Pancreas (tissue), 10 donors: ENCODE measurements at regions not wholly inside any gene's neighbourhood (a gene's known extent, or its start where the extent isn't known, plus 50 kb on each side); places are given as distances from the start of the nearest gene placed in this dataset.

ENCODE experiments used
- ATAC-seq, 4 donors: fragments of 200-7000 bp; cut with Tn5 transposase; one replicate each; pipeline versions ENCODE4 v1.8.0 to v1.9.1; 2020; ENCODE audit warnings: mild to moderate bottlenecking in 4 of 4, moderate library complexity in 4 of 4
- DNase-seq, 6 donors: peaks; one replicate each; pipeline ENCODE4 v3.0.0-alpha.2; 2020
- FAIRE-seq: peaks from 2 replicates; lab custom pipeline; 2012; peaks lifted over from hg19 to GRCh38; lab: Jason Lieb, UNC
- H3K27ac ChIP-seq, 4 donors: fragments of 200-600 bp; sonication (generic); 1 replicate in 3 of 4; 2 replicates in 1 of 4; pipeline versions ENCODE4 v1.5.0 to v1.8.0; 2020
- H3K27me3 ChIP-seq, 4 donors: fragments of 200-600 bp; one replicate each; pipeline ENCODE4 v1.8.0; 2021
- H3K36me3 ChIP-seq, 3 donors: fragments of 200-600 bp; sonication (generic) in 1 of 3; one replicate each; pipeline versions ENCODE4 v1.5.0 to v1.8.0; 2020 to 2021
- H3K4me1 ChIP-seq, 3 donors: fragments of 200-600 bp; one replicate each; pipeline ENCODE4 v1.8.0; 2021
- H3K4me3 ChIP-seq, 4 donors: fragments of 200-600 bp; sonication (generic) in 2 of 4; one replicate each; pipeline versions ENCODE4 v1.5.0 to v1.8.0; 2020 to 2021
- H3K9me3 ChIP-seq, 4 donors: fragments of 200-600 bp; one replicate each; pipeline ENCODE4 v1.8.0; 2021
- CTCF ChIP-seq, 4 donors: fragments of 200-600 bp; sonication (generic) in 3 of 4; IDR thresholded peaks; one replicate each; pipeline versions ENCODE4 v1.5.0 to v1.8.0; 2021; ENCODE audit warnings: antibody characterized with exemption in 4 of 4
- WGBS, 2 donors: extraction: QIAGEN DNeasy Blood & Tissue Kit; methylation state at CpG; one replicate each; pipeline ENCODE4 v1.1.7; 2013; 5-methylcytosine and 5-hydroxymethylcytosine counted together
- intact Hi-C, 3 donors: fragments of 100-400 bp; cut with DNase I; formaldehyde crosslinking; loops; one replicate each; pipeline versions ENCODE4 v1.11.1 to v1.14.2; 2022
- donor health status: healthy with polysubstance abuse.
- donor health status: DM: no; HTN: no; CAD: no; lungs with moderate emphysema.
- donor health status: DM: no; HTN: no; CAD: no.
- donor health status: control.
- donor health status: control.
- donor health status: Bipolar disorder and iron deficiency.
- donor health status: DM: yes; HTN: yes; CAD: no.
- donor health status: DM: no; HTN: no; CAD: no.
- donor health status: DM: no; HTN: no; CAD: no.
- donor health status: DM: yes; HTN: yes; CAD: no.

GRCh38 chr21:28827422-28827821 is 165.3 kb downstream of the LTN1 start:
- FAIRE-seq: no peak
- no peak for TF ChIP-seq CTCF (IDR thresholded peaks at IDR 0.05)
- Histone ChIP-seq H3K27me3 (no peaks in the 10 kb centered on the region), H3K4me3 (no peak overlapping the region), H3K4me1 (peaks cover 0 to 3% (median 0%) of the 10 kb centered on the region in 3 donors), H3K27ac (no peak overlapping the region), H3K9me3 (no peaks in the 10 kb centered on the region), H3K36me3 (no peaks in the 10 kb centered on the region)
- intact Hi-C loops: no loop called here
- WGBS, 2 donors: 94 to 100% methylated on average over 1 of the region's 1 CpG
- no peak for DNase-seq
- no peak for ATAC-seq

- no peak for TF ChIP-seq CTCF (IDR thresholded peaks at IDR 0.05)
- intact Hi-C loops: no loop called here
- H3K27me3 ChIP-seq: no peaks in the 10 kb centered on the region
- H3K27ac ChIP-seq: no peak overlapping the region
- no peaks in the 10 kb centered on the region for H3K36me3 ChIP-seq
- no peaks in the 10 kb centered on the region for H3K9me3 ChIP-seq
- 62 to 83% methylated on average over 6 of the region's 6 CpGs for WGBS, 2 donors
- DNase-seq: no peak
- H3K4me3 ChIP-seq: no peak overlapping the region
- no peak for FAIRE-seq
- H3K4me1 ChIP-seq: peaks cover 0 to 5% (median 0%) of the 10 kb centered on the region in 3 donors
- ATAC-seq: no peak
These were observed 166.1 kb downstream of the LTN1 start for GRCh38 chr21:28826569-28826968.

GRCh38 chr21:28826021-28826420 is 166.7 kb downstream of the LTN1 start:
- DNase-seq: no peak
- 79 to 90% methylated on average over 2 of the region's 2 CpGs for WGBS, 2 donors
- Histone ChIP-seq H3K4me1 (peaks cover 0 to 5% (median 0%) of the 10 kb centered on the region in 3 donors), H3K9me3 (no peaks in the 10 kb centered on the region), H3K27me3 (no peaks in the 10 kb centered on the region), H3K4me3 (no peak overlapping the region), H3K36me3 (no peaks in the 10 kb centered on the region), H3K27ac (no peak overlapping the region)
- TF ChIP-seq CTCF (IDR thresholded peaks at IDR 0.05): no peak
- intact Hi-C loops: no loop called here
- no peak for ATAC-seq
- no peak for FAIRE-seq

- DNase-seq (no peak), FAIRE-seq (no peak), ATAC-seq (no peak)
- Histone ChIP-seq H3K9me3 (no peaks in the 10 kb centered on the region), H3K4me1 (peaks cover 0 to 5% (median 0%) of the 10 kb centered on the region in 3 donors), H3K36me3 (no peaks in the 10 kb centered on the region), H3K27me3 (no peaks in the 10 kb centered on the region), H3K4me3 (no peak overlapping the region), H3K27ac (no peak overlapping the region)
- WGBS, 2 donors: 81 to 87% methylated on average over 2 of the region's 2 CpGs
- no peak for TF ChIP-seq CTCF (IDR thresholded peaks at IDR 0.05)
- intact Hi-C loops: no loop called here
These were observed 169.2 kb downstream of the LTN1 start for GRCh38 chr21:28823429-28823828.

- Histone ChIP-seq H3K4me3 (no peak overlapping the region), H3K9me3 (no peaks in the 10 kb centered on the region), H3K36me3 (no peaks in the 10 kb centered on the region), H3K27ac (no peak overlapping the region), H3K27me3 (no peaks in the 10 kb centered on the region), H3K4me1 (peaks cover 0 to 5% (median 0%) of the 10 kb centered on the region in 3 donors)
- 55 to 60% methylated on average over 3 of the region's 3 CpGs for WGBS, 2 donors
- no peak for TF ChIP-seq CTCF (IDR thresholded peaks at IDR 0.05)
- DNase-seq (no peak), ATAC-seq (peak in 3 of 4 donors; percentile 21 to 82 (median 28)), FAIRE-seq (peak; percentile 85)
- intact Hi-C loops: no loop called here
These were observed 170.0 kb downstream of the LTN1 start for GRCh38 chr21:28822486-28823335.
